SU-DHL-6 (cell line): ENCODE measurements at regions not wholly inside any gene's neighbourhood (a gene's known extent, or its start where the extent isn't known, plus 50 kb on each side); places are given as distances from the start of the nearest gene placed in this dataset.
"Not testable (repeated sequence)": the region's sequence is repeated elsewhere in the genome, so short reads cannot be mapped to it uniquely, and the experiment has no call there.

Source experiments
- H2AFZ ChIP-seq: fragments of 200-600 bp; sonication (generic); 2 replicates; pipeline ENCODE4 v1.6.1; 2014; ENCODE audit warnings: low read depth, mild to moderate bottlenecking, moderate library complexity, mixed read lengths, antibody characterized with exemption, low read length; ENCODE audit not compliant: severe bottlenecking
- H3F3A ChIP-seq: fragments of 200-600 bp; shearing (Covaris generic); 2 replicates; pipeline ENCODE4 v1.6.0; 2016; ENCODE audit warnings: antibody characterized with exemption, mild to moderate bottlenecking; ENCODE audit not compliant: insufficient read depth
- H3K27ac ChIP-seq: fragments of 200-600 bp; sonication (generic); 2 replicates; pipeline ENCODE4 v1.5.1; 2016; ENCODE audit warnings: low read depth, mild to moderate bottlenecking, low read length, moderate library complexity, mixed read lengths
- H3K27me3 ChIP-seq: fragments of 200-600 bp; sonication (generic), shearing (Covaris generic); 2 replicates; pipeline ENCODE4 v1.6.0; 2014; ENCODE audit warnings: mild to moderate bottlenecking, low read length
- H3K36me3 ChIP-seq: fragments of 200-600 bp; sonication (generic); 2 replicates; pipeline ENCODE4 v1.6.1; 2014; ENCODE audit warnings: mild to moderate bottlenecking, low read length, mixed read lengths
- H3K4me2 ChIP-seq: fragments of 300-600, 200-600 bp; shearing (Covaris generic), sonication (generic); 2 replicates; pipeline ENCODE4 v1.6.0; 2014; ENCODE audit warnings: low read length, low read depth, mild to moderate bottlenecking; ENCODE audit not compliant: poor library complexity, severe bottlenecking
- H3K4me3 ChIP-seq: fragments of 200-600 bp; sonication (generic); 2 replicates; pipeline ENCODE4 v1.5.1; 2014; ENCODE audit warnings: antibody characterized with exemption, low read length, mild to moderate bottlenecking, mixed read lengths; ENCODE audit not compliant: insufficient read depth, poor library complexity, severe bottlenecking
- H3K79me2 ChIP-seq: fragments of 200-600 bp; sonication (generic); 2 replicates; pipeline ENCODE4 v1.6.1; 2014; ENCODE audit warnings: mild to moderate bottlenecking, low read length, moderate library complexity; ENCODE audit not compliant: insufficient read depth
- H3K9ac ChIP-seq: fragments of 200-600 bp; sonication (generic); 2 replicates; pipeline ENCODE4 v1.7.0; 2014; ENCODE audit warnings: mild to moderate bottlenecking, low read length
- H3K9me2 ChIP-seq: fragments of 200-600 bp; sonication (generic); replicated peaks from 2 replicates; pipeline ENCODE4 v1.6.1; 2014; ENCODE audit warnings: low read length; ENCODE audit not compliant: insufficient read depth
- H3K9me3 ChIP-seq: fragments of 200-600 bp; sonication (generic); 2 replicates; pipeline ENCODE4 v1.6.1; 2014; ENCODE audit warnings: low read length, mixed read lengths; ENCODE audit not compliant: insufficient read depth
- H4K20me1 ChIP-seq: fragments of 200-600 bp; sonication (generic); 2 replicates; pipeline ENCODE4 v1.6.1; 2014; ENCODE audit warnings: low read depth, mild to moderate bottlenecking, antibody characterized with exemption, low read length, moderate library complexity, mixed read lengths

- H3K4me2 ChIP-seq, H2AFZ ChIP-seq, H3K9me3 ChIP-seq, H3K9me2 ChIP-seq, H4K20me1 ChIP-seq, H3K27ac ChIP-seq, H3K27me3 ChIP-seq, H3K79me2 ChIP-seq, H3K9ac ChIP-seq, H3F3A ChIP-seq, H3K36me3 ChIP-seq, H3K4me3 ChIP-seq: not testable (repeated sequence)
Observed at GRCh38 chr15:20021351-20021750, 520.2 kb downstream of the GOLGA6L6 start.

GRCh38 chr15:20020588-20020987, 521.0 kb downstream of the GOLGA6L6 start:
- not testable (repeated sequence) for H4K20me1 ChIP-seq, H3K4me2 ChIP-seq, H3K9me2 ChIP-seq, H3K27me3 ChIP-seq, H3K27ac ChIP-seq, H3K9ac ChIP-seq, H3K4me3 ChIP-seq, H3K79me2 ChIP-seq, H3F3A ChIP-seq, H2AFZ ChIP-seq, H3K9me3 ChIP-seq, H3K36me3 ChIP-seq

- not testable (repeated sequence) for H3K27me3 ChIP-seq, H3K9me3 ChIP-seq, H4K20me1 ChIP-seq, H3K9me2 ChIP-seq, H3K4me2 ChIP-seq, H3K79me2 ChIP-seq, H3K27ac ChIP-seq, H3K36me3 ChIP-seq, H3K4me3 ChIP-seq, H3K9ac ChIP-seq, H3F3A ChIP-seq, H2AFZ ChIP-seq
Observed at GRCh38 chr15:20019758-20020157, 521.8 kb downstream of the GOLGA6L6 start.

DNA sequence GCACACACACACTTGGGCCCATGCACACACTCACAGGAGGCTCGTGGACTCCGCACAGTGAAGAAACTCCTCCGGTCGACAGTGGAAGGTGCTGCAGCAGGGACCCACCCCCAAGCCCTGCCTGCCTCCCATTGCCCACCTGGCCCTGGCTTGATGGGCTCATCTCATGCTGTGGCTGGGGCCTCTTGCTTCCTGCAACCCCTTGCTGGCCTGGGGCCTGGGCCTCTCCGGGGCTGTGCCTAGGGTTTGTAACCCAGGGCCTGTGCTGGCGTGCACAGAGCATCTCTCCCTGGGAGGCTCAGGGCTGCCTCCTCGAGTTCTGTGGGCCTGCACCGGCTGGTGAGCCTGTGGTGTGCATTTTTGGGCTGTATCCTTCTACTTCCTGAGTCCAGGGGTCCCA, 524.0 kb downstream of the GOLGA6L6 start:
- not testable (repeated sequence) for H3K27ac ChIP-seq, H4K20me1 ChIP-seq, H3F3A ChIP-seq, H3K4me2 ChIP-seq, H3K9me2 ChIP-seq, H3K79me2 ChIP-seq, H3K9ac ChIP-seq, H3K9me3 ChIP-seq, H3K36me3 ChIP-seq, H3K4me3 ChIP-seq, H2AFZ ChIP-seq, H3K27me3 ChIP-seq

- not testable (repeated sequence) for H3K27ac ChIP-seq, H3K27me3 ChIP-seq, H2AFZ ChIP-seq, H3F3A ChIP-seq, H3K36me3 ChIP-seq, H3K9ac ChIP-seq, H4K20me1 ChIP-seq, H3K4me2 ChIP-seq, H3K9me2 ChIP-seq, H3K4me3 ChIP-seq, H3K9me3 ChIP-seq, H3K79me2 ChIP-seq
Observed at GRCh38 chr15:20016941-20017340, 524.7 kb downstream of the GOLGA6L6 start.

DNA sequence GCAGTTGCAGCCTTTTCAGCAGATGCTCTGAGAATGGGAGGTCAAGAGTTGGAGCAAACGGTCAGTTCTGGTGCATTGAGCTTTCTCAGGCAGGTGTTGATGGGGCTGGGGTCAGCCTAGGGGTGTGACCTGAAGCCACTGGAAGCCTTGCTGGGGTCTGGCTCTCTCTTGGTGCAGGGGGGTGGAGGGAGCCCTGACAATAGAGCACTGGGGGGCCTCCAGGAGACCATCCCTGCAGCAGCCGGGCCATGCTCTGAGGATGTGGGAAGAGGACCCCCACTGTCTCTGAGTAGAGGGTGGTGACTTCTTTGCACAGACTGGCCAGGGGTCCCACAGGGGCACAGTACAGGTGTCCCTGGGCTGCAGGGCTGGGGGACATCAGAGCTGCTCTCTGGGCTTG, 528.8 kb downstream of the GOLGA6L6 start:
- H3K27me3 ChIP-seq, H3K9me3 ChIP-seq, H3F3A ChIP-seq, H3K79me2 ChIP-seq, H4K20me1 ChIP-seq, H3K9ac ChIP-seq, H3K9me2 ChIP-seq, H3K4me2 ChIP-seq, H3K27ac ChIP-seq, H3K4me3 ChIP-seq, H3K36me3 ChIP-seq, H2AFZ ChIP-seq: not testable (repeated sequence)

DNA sequence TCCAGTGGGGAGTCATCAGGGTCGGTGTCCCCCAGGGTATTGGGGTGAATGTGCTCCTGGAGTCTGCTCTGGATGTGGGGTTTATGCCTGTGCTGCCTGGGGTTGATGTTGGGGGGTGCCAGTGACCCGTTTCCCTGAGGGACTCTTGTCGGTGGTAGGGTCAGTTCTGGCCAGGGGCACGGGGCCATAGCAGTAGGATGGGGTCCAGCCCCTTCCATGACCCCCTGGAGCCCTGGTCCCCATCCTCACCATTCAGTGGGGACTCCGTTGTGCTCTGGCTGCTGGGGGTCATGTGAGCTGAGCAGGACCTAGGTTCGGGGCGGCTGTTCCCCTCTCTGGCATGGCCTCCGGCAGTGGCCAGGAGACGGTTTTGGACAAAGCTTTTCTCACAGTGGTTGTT, 530.8 kb downstream of the GOLGA6L6 start:
- H3K36me3 ChIP-seq, H2AFZ ChIP-seq, H3K9me3 ChIP-seq, H3K27me3 ChIP-seq, H3F3A ChIP-seq, H3K27ac ChIP-seq, H3K9me2 ChIP-seq, H3K4me3 ChIP-seq, H3K4me2 ChIP-seq, H3K79me2 ChIP-seq, H3K9ac ChIP-seq, H4K20me1 ChIP-seq: not testable (repeated sequence)

- not testable (repeated sequence) for H3K4me2 ChIP-seq
Observed at GRCh38 chr15:20009619-20010018, 532.0 kb downstream of the GOLGA6L6 start.

More at GRCh38 chr15:20009619-20010018, 532.0 kb downstream of the GOLGA6L6 start:
- not testable (repeated sequence) for H3K4me3 ChIP-seq, H3K27me3 ChIP-seq, H3K27ac ChIP-seq, H4K20me1 ChIP-seq, H3K9ac ChIP-seq, H3F3A ChIP-seq, H3K9me3 ChIP-seq, H3K79me2 ChIP-seq, H3K9me2 ChIP-seq, H3K36me3 ChIP-seq, H2AFZ ChIP-seq
